Liver (tissue), 8 donors: ENCODE measurements at regions not wholly inside any gene's neighbourhood (a gene's known extent, or its start where the extent isn't known, plus 50 kb on each side); places are given as distances from the start of the nearest gene placed in this dataset.
"Not testable (repeated sequence)": the region's sequence is repeated elsewhere in the genome, so short reads cannot be mapped to it uniquely, and the experiment has no call there.

Experiments
- DNase-seq: peaks from one replicate; pipeline ENCODE4 v3.0.0-alpha.2; 2017; ENCODE audit warnings: low spot score
- H3K27ac ChIP-seq, 2 donors: one replicate each; pipeline ENCODE4 v1.7.0; 2013; ENCODE audit warnings: inconsistent platforms in 2 of 2, low read length in 2 of 2, control low read depth in 1 of 2, low read depth in 1 of 2, mild to moderate bottlenecking in 1 of 2
- H3K27me3 ChIP-seq, 4 donors: one replicate each; pipeline versions ENCODE4 v1.6.1 to v1.7.0; 2013; ENCODE audit warnings: low read length in 3 of 4, inconsistent platforms in 1 of 4, mild to moderate bottlenecking in 1 of 4, moderate library complexity in 1 of 4; ENCODE audit not compliant: control insufficient read depth in 4 of 4, insufficient read depth in 4 of 4
- H3K36me3 ChIP-seq, 4 donors: one replicate each; pipeline versions ENCODE4 v1.6.1 to v1.7.0; 2013; ENCODE audit warnings: low read length in 3 of 4, mild to moderate bottlenecking in 3 of 4, low read depth in 1 of 4, moderate library complexity in 1 of 4; ENCODE audit not compliant: control insufficient read depth in 4 of 4, insufficient read depth in 3 of 4
- H3K4me1 ChIP-seq, 4 donors: one replicate each; pipeline versions ENCODE4 v1.6.1 to v1.7.0; 2013; ENCODE audit warnings: low read length in 3 of 4, mild to moderate bottlenecking in 3 of 4, moderate library complexity in 1 of 4; ENCODE audit not compliant: control insufficient read depth in 4 of 4, insufficient read depth in 4 of 4
- H3K4me3 ChIP-seq, 3 donors: one replicate each; pipeline versions ENCODE4 v1.6.1 to v1.7.0; 2013; ENCODE audit warnings: low read length in 3 of 3, control low read depth in 1 of 3, low read depth in 1 of 3, mild to moderate bottlenecking in 1 of 3
- H3K9ac ChIP-seq, 2 donors: one replicate each; pipeline ENCODE4 v1.7.0; 2013; ENCODE audit warnings: low read length in 2 of 2, mild to moderate bottlenecking in 2 of 2, moderate library complexity in 2 of 2, control low read depth in 1 of 2, low read depth in 1 of 2
- H3K9me3 ChIP-seq, 4 donors: one replicate each; pipeline versions ENCODE4 v1.6.1 to v1.7.0; 2013; ENCODE audit warnings: low read length in 3 of 4; ENCODE audit not compliant: control insufficient read depth in 4 of 4
- ATF3 ChIP-seq: IDR thresholded peaks from 2 replicates; pipeline ENCODE4 v1.6.1; 2016; ENCODE audit warnings: antibody characterized with exemption
- CTCF ChIP-seq: fragments of 150-350 bp; IDR thresholded peaks from 2 replicates; pipeline ENCODE4 v1.5.1; 2017; ENCODE audit warnings: improper control_type of control experiment, low read depth, low read length; ENCODE audit not compliant: missing input control
- EGR1 ChIP-seq, 2 donors: IDR thresholded peaks; 2 replicates each; pipeline ENCODE4 v1.6.1; 2016 to 2018; ENCODE audit warnings: antibody characterized with exemption in 2 of 2, low read depth in 2 of 2
- FOXA1 ChIP-seq: IDR thresholded peaks from 2 replicates; pipeline ENCODE4 v1.6.1; 2016; ENCODE audit warnings: antibody characterized with exemption
- FOXA2 ChIP-seq: IDR thresholded peaks from 2 replicates; pipeline ENCODE4 v1.6.1; 2016; ENCODE audit warnings: antibody characterized with exemption
- GABPA ChIP-seq, 2 donors: IDR thresholded peaks in 1 of 2; conservative IDR thresholded peaks in 1 of 2; 2 replicates each; pipeline ENCODE4 v1.6.1; 2016; ENCODE audit warnings: antibody characterized with exemption in 2 of 2, mild to moderate bottlenecking in 1 of 2, moderate library complexity in 1 of 2
- HNF4A ChIP-seq, 2 donors: conservative IDR thresholded peaks; 2 replicates each; pipeline ENCODE4 v1.6.1; 2016; ENCODE audit warnings: antibody characterized with exemption in 2 of 2, mild to moderate bottlenecking in 2 of 2
- HNF4G ChIP-seq: IDR thresholded peaks from 2 replicates; pipeline ENCODE4 v1.6.1; 2016; ENCODE audit warnings: antibody characterized with exemption
- JUND ChIP-seq, 2 donors: IDR thresholded peaks; 2 replicates each; pipeline ENCODE4 v1.6.1; 2016; ENCODE audit warnings: antibody characterized with exemption in 2 of 2
- MAX ChIP-seq: IDR thresholded peaks from 2 replicates; pipeline ENCODE4 v1.6.1; 2016; ENCODE audit warnings: antibody characterized with exemption
- NR2F2 ChIP-seq: IDR thresholded peaks from 2 replicates; pipeline ENCODE4 v1.6.1; 2016; ENCODE audit warnings: antibody characterized with exemption
- RAD21 ChIP-seq, 2 donors: IDR thresholded peaks; 2 replicates each; pipeline ENCODE4 v1.6.1; 2016; ENCODE audit warnings: antibody characterized with exemption in 2 of 2, mild to moderate bottlenecking in 2 of 2
- REST ChIP-seq: IDR thresholded peaks from 2 replicates; pipeline ENCODE4 v1.6.1; 2016; ENCODE audit warnings: antibody characterized with exemption, mild to moderate bottlenecking
- RXRA ChIP-seq, 2 donors: IDR thresholded peaks; 2 replicates each; pipeline ENCODE4 v1.6.1; 2017 to 2018; ENCODE audit warnings: antibody characterized with exemption in 2 of 2, mild to moderate bottlenecking in 1 of 2
- SP1 ChIP-seq: IDR thresholded peaks from 2 replicates; pipeline ENCODE4 v1.6.1; 2018; ENCODE audit warnings: antibody characterized with exemption, mild to moderate bottlenecking
- TAF1 ChIP-seq: conservative IDR thresholded peaks from 2 replicates; pipeline ENCODE4 v1.6.1; 2016; ENCODE audit warnings: antibody characterized with exemption, mild to moderate bottlenecking
- YY1 ChIP-seq: IDR thresholded peaks from 2 replicates; pipeline ENCODE4 v1.6.1; 2016; ENCODE audit warnings: antibody characterized with exemption, mild to moderate bottlenecking
- ZBTB33 ChIP-seq: IDR thresholded peaks from 2 replicates; pipeline ENCODE4 v1.6.1; 2016; ENCODE audit warnings: antibody characterized with exemption
- WGBS: extraction: QIAGEN DNeasy Blood & Tissue Kit; methylation state at CpG from one replicate; pipeline ENCODE4 v1.1.7; 2013; 5-methylcytosine and 5-hydroxymethylcytosine counted together
- donor health status: healthy.
- donor health status: healthy.
- donor health status: healthy.
- donor health status: healthy.
- donor health status: healthy.

- H3K9ac ChIP-seq: no peak overlapping the region
- H3K36me3 ChIP-seq: no peaks in the 10 kb centered on the region
- no peaks in the 10 kb centered on the region for H3K4me1 ChIP-seq
- H3K9me3 ChIP-seq: no peaks in the 10 kb centered on the region
- H3K4me3 ChIP-seq: no peak overlapping the region
- WGBS: 54% methylated on average over 4 of the region's 4 CpGs
- no peak for DNase-seq
- H3K27ac ChIP-seq: no peak overlapping the region
- no peaks in the 10 kb centered on the region for H3K27me3 ChIP-seq
- no peak for TF ChIP-seq HNF4G
Observed at GRCh38 chr6:40874495-40874894, 164.5 kb downstream of the UNC5CL start.

- TF ChIP-seq TAF1: no peak
- TF ChIP-seq ZBTB33: no peak
- no peak for TF ChIP-seq CTCF
- TF ChIP-seq FOXA2: no peak
- TF ChIP-seq YY1: no peak
- no peak for TF ChIP-seq EGR1 (IDR thresholded peaks at IDR 0.05; ENCODE audit: low read depth in 2 of 2)
- TF ChIP-seq JUND (IDR thresholded peaks at IDR 0.05): no peak
- TF ChIP-seq HNF4A (conservative IDR thresholded peaks at IDR 0.05): no peak
- TF ChIP-seq HNF4G: no peak
- TF ChIP-seq RAD21 (IDR thresholded peaks at IDR 0.05): no peak
- no peak for TF ChIP-seq GABPA (IDR thresholded peaks at IDR 0.05 in 1 of 2, conservative IDR thresholded peaks at IDR 0.05 in 1 of 2)
- TF ChIP-seq ATF3: no peak
- TF ChIP-seq REST: no peak
- TF ChIP-seq RXRA (IDR thresholded peaks at IDR 0.05): no peak
- TF ChIP-seq FOXA1: no peak
- no peak for TF ChIP-seq SP1
- TF ChIP-seq MAX: no peak
- TF ChIP-seq NR2F2: no peak
- no peak overlapping the region for H3K9ac ChIP-seq
- WGBS: 53% methylated on average over 5 of the region's 5 CpGs
Observed at GRCh38 chr6:40871424-40871823, 167.6 kb downstream of the UNC5CL start.

GRCh38 chr6:40868089-40868865, 170.7 kb downstream of the UNC5CL start:
- DNase-seq, H3K36me3 ChIP-seq, H3K27ac ChIP-seq, H3K9me3 ChIP-seq, H3K4me3 ChIP-seq, H3K9ac ChIP-seq, H3K27me3 ChIP-seq, H3K4me1 ChIP-seq: not testable (repeated sequence)
- WGBS: 83% methylated on average over 14 of the region's 14 CpGs

More at GRCh38 chr6:40871424-40871823, 167.6 kb downstream of the UNC5CL start:
- H3K4me3 ChIP-seq: no peak overlapping the region
- H3K27ac ChIP-seq: no peak overlapping the region
- H3K4me1 ChIP-seq: no peaks in the 10 kb centered on the region
- no peaks in the 10 kb centered on the region for H3K36me3 ChIP-seq
- no peaks in the 10 kb centered on the region for H3K9me3 ChIP-seq
- no peak for DNase-seq
- H3K27me3 ChIP-seq: no peaks in the 10 kb centered on the region

- not testable (repeated sequence) for H3K27ac ChIP-seq, H3K9me3 ChIP-seq, H3K27me3 ChIP-seq, H3K4me1 ChIP-seq, DNase-seq, H3K9ac ChIP-seq, H3K4me3 ChIP-seq, H3K36me3 ChIP-seq
- WGBS: 90% methylated on average over 9 of the region's 9 CpGs
Observed at GRCh38 chr6:40867527-40867926, 171.5 kb downstream of the UNC5CL start.
